HEK293 (cell line): ENCODE measurements at regions not wholly inside any gene's neighbourhood (a gene's known extent, or its start where the extent isn't known, plus 50 kb on each side); places are given as distances from the start of the nearest gene placed in this dataset.

Experiments used
- CTCF ChIA-PET: fragments of 350-600 bp; formaldehyde crosslinking; extraction: SDS; loops from one replicate; lab custom pipeline; 2021; ENCODE audit warnings: antibody characterized with exemption; lab: Yijun Ruan, JAX
- POLR2A ChIA-PET: fragments of 300-600 bp; formaldehyde crosslinking; extraction: SDS; loops from one replicate; lab custom pipeline; 2020; ENCODE audit warnings: antibody characterized with exemption, inconsistent platforms; lab: Yijun Ruan, JAX
- H3K27ac ChIP-seq: fragments of 200-500 bp; sonication (Bioruptor generic); 2 replicates; pipeline ENCODE4 v1.5.1; 2014; ENCODE audit warnings: low read depth, low read length, control low read depth, inconsistent platforms; ENCODE audit errors: extremely low read depth
- H3K36me3 ChIP-seq, 2 experiments: fragments of 200-500 bp in 1 of 2; sonication (Bioruptor generic) in 1 of 2; 1 replicate in 1 of 2; 2 replicates in 1 of 2; pipeline ENCODE4 v1.5.1; 2014 to 2017; ENCODE audit warnings: inconsistent platforms in 2 of 2, low read length in 2 of 2; ENCODE audit not compliant: control insufficient read depth in 2 of 2, insufficient read depth in 1 of 2
- H3K4me1 ChIP-seq: fragments of 200-500 bp; sonication (Bioruptor generic); 2 replicates; pipeline ENCODE4 v1.5.1; 2014; ENCODE audit warnings: mild to moderate bottlenecking, low read length, inconsistent platforms; ENCODE audit not compliant: control insufficient read depth, insufficient read depth
- H3K4me3 ChIP-seq: 2 replicates; pipeline ENCODE4 v1.5.1; 2011; ENCODE audit warnings: low read depth, mild to moderate bottlenecking, control low read depth, low read length, moderate library complexity
- H3K9me3 ChIP-seq: fragments of 200-500 bp; sonication (Bioruptor generic); 2 replicates; pipeline ENCODE4 v1.5.1; 2014; ENCODE audit warnings: low read depth, low read length, inconsistent platforms; ENCODE audit not compliant: control insufficient read depth, insufficient read depth
- GLI4 ChIP-seq: fragments of 450-650 bp; formaldehyde crosslinking; IDR thresholded peaks from 2 replicates; pipeline ENCODE4 v1.5.1; 2016; ENCODE audit warnings: missing biosample characterization, missing genetic modification characterization
- KLF1 ChIP-seq: fragments of 450-650 bp; formaldehyde crosslinking; IDR thresholded peaks from 2 replicates; pipeline ENCODE4 v1.5.1; 2016; ENCODE audit warnings: missing biosample characterization, missing genetic modification characterization
- KLF16 ChIP-seq: fragments of 450-650 bp; formaldehyde crosslinking; IDR thresholded peaks from 2 replicates; pipeline ENCODE4 v1.5.1; 2017; ENCODE audit warnings: missing biosample characterization, missing genetic modification characterization
- SETDB1 ChIP-seq: IDR thresholded peaks from one replicate; pipeline ENCODE4 v1.6.1; 2017; ENCODE audit warnings: mild to moderate bottlenecking, low read length, moderate library complexity, mixed read lengths; ENCODE audit not compliant: insufficient read length
- ZBTB21 ChIP-seq: fragments of 450-650 bp; formaldehyde crosslinking; IDR thresholded peaks from 2 replicates; pipeline ENCODE4 v1.5.1; 2017; ENCODE audit warnings: missing biosample characterization, missing genetic modification characterization
- ZEB2 ChIP-seq: fragments of 450-650 bp; formaldehyde crosslinking; IDR thresholded peaks from 2 replicates; pipeline ENCODE4 v1.5.1; 2016; ENCODE audit warnings: missing biosample characterization, missing genetic modification characterization
- ZNF140 ChIP-seq: fragments of 450-650 bp; formaldehyde crosslinking; IDR thresholded peaks from 2 replicates; pipeline ENCODE4 v1.5.1; 2016; ENCODE audit warnings: missing biosample characterization, missing genetic modification characterization
- ZNF184 ChIP-seq: fragments of 450-650 bp; IDR thresholded peaks from 2 replicates; pipeline ENCODE4 v1.5.1; 2018; ENCODE audit warnings: missing biosample characterization, mild to moderate bottlenecking, missing genetic modification characterization
- ZNF19 ChIP-seq: fragments of 450-650 bp; formaldehyde crosslinking; IDR thresholded peaks from 2 replicates; pipeline ENCODE4; 2016; ENCODE audit warnings: missing biosample characterization, missing genetic modification characterization, low read depth
- ZNF266 ChIP-seq: fragments of 450-650 bp; formaldehyde crosslinking; IDR thresholded peaks from 2 replicates; pipeline ENCODE4 v1.5.1; 2016; ENCODE audit warnings: missing biosample characterization, missing genetic modification characterization, low read depth
- ZNF274 ChIP-seq, 2 experiments: fragments of 200-500 bp in 1 of 2; fragments of 450-650 bp in 1 of 2; sonication (Bioruptor generic) in 1 of 2; formaldehyde crosslinking in 1 of 2; IDR thresholded peaks; 2 replicates each; pipeline versions ENCODE4 v1.5.1 to v1.6.1; 2014 to 2016; ENCODE audit warnings: borderline replicate concordance in 1 of 2, inconsistent platforms in 1 of 2, low read length in 1 of 2, missing biosample characterization in 1 of 2, missing genetic modification characterization in 1 of 2
- ZNF354C ChIP-seq: fragments of 450-650 bp; formaldehyde crosslinking; IDR thresholded peaks from 2 replicates; pipeline ENCODE4 v1.5.1; 2016; ENCODE audit warnings: missing biosample characterization, missing genetic modification characterization, low read depth, borderline replicate concordance
- ZNF394 ChIP-seq: fragments of 450-650 bp; formaldehyde crosslinking; IDR thresholded peaks from 2 replicates; pipeline ENCODE4 v1.5.1; 2016; ENCODE audit warnings: missing biosample characterization, missing genetic modification characterization, mild to moderate bottlenecking, moderate library complexity, borderline replicate concordance
- ZNF521 ChIP-seq: fragments of 450-650 bp; formaldehyde crosslinking; IDR thresholded peaks from 2 replicates; pipeline ENCODE4 v1.5.1; 2017; ENCODE audit warnings: missing biosample characterization, mild to moderate bottlenecking, missing genetic modification characterization
- ZNF530 ChIP-seq: fragments of 450-650 bp; formaldehyde crosslinking; IDR thresholded peaks from 2 replicates; pipeline ENCODE4 v1.5.1; 2016; ENCODE audit warnings: low read depth, missing biosample characterization, missing genetic modification characterization
- ZNF544 ChIP-seq: fragments of 450-650 bp; formaldehyde crosslinking; IDR thresholded peaks from 2 replicates; pipeline ENCODE4 v1.5.0; 2017; ENCODE audit warnings: missing biosample characterization, missing genetic modification characterization
- ZNF621 ChIP-seq: fragments of 450-650 bp; formaldehyde crosslinking; IDR thresholded peaks from 2 replicates; pipeline ENCODE4 v1.5.1; 2017; ENCODE audit warnings: missing biosample characterization, missing genetic modification characterization
- ZNF660 ChIP-seq: fragments of 450-650 bp; IDR thresholded peaks from 2 replicates; pipeline ENCODE4 v1.5.1; 2018; ENCODE audit warnings: missing biosample characterization, mild to moderate bottlenecking, missing genetic modification characterization
- ZNF677 ChIP-seq: fragments of 450-650 bp; IDR thresholded peaks from 2 replicates; pipeline ENCODE4 v1.5.0; 2018; ENCODE audit warnings: missing biosample characterization, mild to moderate bottlenecking, missing genetic modification characterization, moderate library complexity
- ZNF76 ChIP-seq: fragments of 450-650 bp; formaldehyde crosslinking; IDR thresholded peaks from 2 replicates; pipeline ENCODE4; 2016; ENCODE audit warnings: low read depth, missing biosample characterization, missing genetic modification characterization, borderline replicate concordance
- ZNF785 ChIP-seq: fragments of 450-650 bp; formaldehyde crosslinking; IDR thresholded peaks from 2 replicates; pipeline ENCODE4 v1.5.1; 2016; ENCODE audit warnings: missing biosample characterization, missing genetic modification characterization
- ZSCAN30 ChIP-seq: fragments of 450-650 bp; IDR thresholded peaks from 2 replicates; pipeline ENCODE4 v1.5.1; 2018; ENCODE audit warnings: missing biosample characterization, mild to moderate bottlenecking, missing genetic modification characterization, moderate library complexity
- TF ChIP-seq, protein P1 (sequence below): fragments of 450-650 bp; formaldehyde crosslinking; IDR thresholded peaks from 2 replicates; pipeline ENCODE4 v1.5.1; 2017; ENCODE audit warnings: missing biosample characterization, missing genetic modification characterization
- TF ChIP-seq, protein P2 (sequence below): fragments of 450-650 bp; formaldehyde crosslinking; IDR thresholded peaks from 2 replicates; pipeline ENCODE4 v1.5.1; 2016; ENCODE audit warnings: missing biosample characterization, missing genetic modification characterization, low read depth
- TF ChIP-seq, protein P3 (sequence below): fragments of 450-650 bp; formaldehyde crosslinking; IDR thresholded peaks from 2 replicates; pipeline ENCODE4 v1.5.1; 2016; ENCODE audit warnings: missing biosample characterization, missing genetic modification characterization
- TF ChIP-seq, protein P4 (sequence below): fragments of 450-650 bp; formaldehyde crosslinking; IDR thresholded peaks from 2 replicates; pipeline ENCODE4 v1.5.1; 2017; ENCODE audit warnings: missing biosample characterization, missing genetic modification characterization
- TF ChIP-seq, protein P5 (sequence below): fragments of 450-650 bp; formaldehyde crosslinking; IDR thresholded peaks from 2 replicates; pipeline ENCODE4 v1.5.1; 2016; ENCODE audit warnings: missing biosample characterization, missing genetic modification characterization

DNA sequence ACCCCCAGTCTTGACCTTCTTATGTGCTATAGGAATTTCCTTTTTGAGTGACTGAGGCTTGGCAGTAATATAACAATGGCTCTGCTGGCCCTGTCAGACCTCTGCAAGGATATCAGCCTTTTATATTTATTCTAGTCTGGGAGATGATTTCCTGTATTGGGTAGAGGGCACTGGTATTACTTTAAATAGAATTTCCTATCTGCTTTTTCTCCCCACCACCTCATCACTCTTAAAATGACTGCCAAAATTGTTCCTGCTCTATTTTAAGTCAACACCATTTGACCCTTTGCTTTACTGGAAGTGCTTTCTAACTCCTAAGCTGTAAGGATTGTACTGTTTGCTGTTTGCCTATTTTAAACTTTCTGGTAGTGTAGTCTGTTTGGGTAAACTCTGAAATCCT lies 658.4 kb upstream of the FSHR start:
- ChIA-PET CTCF (no interaction called here), POLR2A (no interaction called here)
- no peak for TF ChIP-seq ZNF785 (tag by site-specific recombination)
- no peak for TF ChIP-seq ZNF544 (tag by site-specific recombination)
- TF ChIP-seq ZNF140 (tag by site-specific recombination): no peak
- TF ChIP-seq ZNF394 (tag by site-specific recombination): no peak
- TF ChIP-seq ZNF76 (tag by site-specific recombination): no peak
- no peak for TF ChIP-seq ZNF660 (tag by site-specific recombination)
- TF ChIP-seq, protein P1, sequence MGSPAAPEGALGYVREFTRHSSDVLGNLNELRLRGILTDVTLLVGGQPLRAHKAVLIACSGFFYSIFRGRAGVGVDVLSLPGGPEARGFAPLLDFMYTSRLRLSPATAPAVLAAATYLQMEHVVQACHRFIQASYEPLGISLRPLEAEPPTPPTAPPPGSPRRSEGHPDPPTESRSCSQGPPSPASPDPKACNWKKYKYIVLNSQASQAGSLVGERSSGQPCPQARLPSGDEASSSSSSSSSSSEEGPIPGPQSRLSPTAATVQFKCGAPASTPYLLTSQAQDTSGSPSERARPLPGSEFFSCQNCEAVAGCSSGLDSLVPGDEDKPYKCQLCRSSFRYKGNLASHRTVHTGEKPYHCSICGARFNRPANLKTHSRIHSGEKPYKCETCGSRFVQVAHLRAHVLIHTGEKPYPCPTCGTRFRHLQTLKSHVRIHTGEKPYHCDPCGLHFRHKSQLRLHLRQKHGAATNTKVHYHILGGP (tag by site-specific recombination): no peak
- no peak for TF ChIP-seq ZEB2
- no peak for TF ChIP-seq ZNF266 (tag by site-specific recombination)
- TF ChIP-seq, protein P2, sequence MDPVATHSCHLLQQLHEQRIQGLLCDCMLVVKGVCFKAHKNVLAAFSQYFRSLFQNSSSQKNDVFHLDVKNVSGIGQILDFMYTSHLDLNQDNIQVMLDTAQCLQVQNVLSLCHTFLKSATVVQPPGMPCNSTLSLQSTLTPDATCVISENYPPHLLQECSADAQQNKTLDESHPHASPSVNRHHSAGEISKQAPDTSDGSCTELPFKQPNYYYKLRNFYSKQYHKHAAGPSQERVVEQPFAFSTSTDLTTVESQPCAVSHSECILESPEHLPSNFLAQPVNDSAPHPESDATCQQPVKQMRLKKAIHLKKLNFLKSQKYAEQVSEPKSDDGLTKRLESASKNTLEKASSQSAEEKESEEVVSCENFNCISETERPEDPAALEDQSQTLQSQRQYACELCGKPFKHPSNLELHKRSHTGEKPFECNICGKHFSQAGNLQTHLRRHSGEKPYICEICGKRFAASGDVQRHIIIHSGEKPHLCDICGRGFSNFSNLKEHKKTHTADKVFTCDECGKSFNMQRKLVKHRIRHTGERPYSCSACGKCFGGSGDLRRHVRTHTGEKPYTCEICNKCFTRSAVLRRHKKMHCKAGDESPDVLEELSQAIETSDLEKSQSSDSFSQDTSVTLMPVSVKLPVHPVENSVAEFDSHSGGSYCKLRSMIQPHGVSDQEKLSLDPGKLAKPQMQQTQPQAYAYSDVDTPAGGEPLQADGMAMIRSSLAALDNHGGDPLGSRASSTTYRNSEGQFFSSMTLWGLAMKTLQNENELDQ (tag by site-specific recombination): no peak
- no peak for TF ChIP-seq SETDB1
- TF ChIP-seq ZNF521 (tag by site-specific recombination): no peak
- no peak for TF ChIP-seq KLF16 (tag by site-specific recombination)
- TF ChIP-seq KLF1 (tag by site-specific recombination): no peak
- TF ChIP-seq ZNF621 (tag by site-specific recombination): no peak
- TF ChIP-seq ZNF677 (tag by site-specific recombination): no peak
- TF ChIP-seq, protein P3, sequence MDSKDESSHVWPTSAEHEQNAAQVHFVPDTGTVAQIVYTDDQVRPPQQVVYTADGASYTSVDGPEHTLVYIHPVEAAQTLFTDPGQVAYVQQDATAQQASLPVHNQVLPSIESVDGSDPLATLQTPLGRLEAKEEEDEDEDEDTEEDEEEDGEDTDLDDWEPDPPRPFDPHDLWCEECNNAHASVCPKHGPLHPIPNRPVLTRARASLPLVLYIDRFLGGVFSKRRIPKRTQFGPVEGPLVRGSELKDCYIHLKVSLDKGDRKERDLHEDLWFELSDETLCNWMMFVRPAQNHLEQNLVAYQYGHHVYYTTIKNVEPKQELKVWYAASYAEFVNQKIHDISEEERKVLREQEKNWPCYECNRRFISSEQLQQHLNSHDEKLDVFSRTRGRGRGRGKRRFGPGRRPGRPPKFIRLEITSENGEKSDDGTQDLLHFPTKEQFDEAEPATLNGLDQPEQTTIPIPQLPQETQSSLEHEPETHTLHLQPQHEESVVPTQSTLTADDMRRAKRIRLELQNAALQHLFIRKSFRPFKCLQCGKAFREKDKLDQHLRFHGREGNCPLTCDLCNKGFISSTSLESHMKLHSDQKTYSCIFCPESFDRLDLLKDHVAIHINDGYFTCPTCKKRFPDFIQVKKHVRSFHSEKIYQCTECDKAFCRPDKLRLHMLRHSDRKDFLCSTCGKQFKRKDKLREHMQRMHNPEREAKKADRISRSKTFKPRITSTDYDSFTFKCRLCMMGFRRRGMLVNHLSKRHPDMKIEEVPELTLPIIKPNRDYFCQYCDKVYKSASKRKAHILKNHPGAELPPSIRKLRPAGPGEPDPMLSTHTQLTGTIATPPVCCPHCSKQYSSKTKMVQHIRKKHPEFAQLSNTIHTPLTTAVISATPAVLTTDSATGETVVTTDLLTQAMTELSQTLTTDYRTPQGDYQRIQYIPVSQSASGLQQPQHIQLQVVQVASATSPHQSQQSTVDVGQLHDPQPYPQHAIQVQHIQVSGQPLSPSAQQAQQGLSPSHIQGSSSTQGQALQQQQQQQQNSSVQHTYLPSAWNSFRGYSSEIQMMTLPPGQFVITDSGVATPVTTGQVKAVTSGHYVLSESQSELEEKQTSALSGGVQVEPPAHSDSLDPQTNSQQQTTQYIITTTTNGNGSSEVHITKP (tag by site-specific recombination): no peak
- no peak for TF ChIP-seq ZNF184

DNA sequence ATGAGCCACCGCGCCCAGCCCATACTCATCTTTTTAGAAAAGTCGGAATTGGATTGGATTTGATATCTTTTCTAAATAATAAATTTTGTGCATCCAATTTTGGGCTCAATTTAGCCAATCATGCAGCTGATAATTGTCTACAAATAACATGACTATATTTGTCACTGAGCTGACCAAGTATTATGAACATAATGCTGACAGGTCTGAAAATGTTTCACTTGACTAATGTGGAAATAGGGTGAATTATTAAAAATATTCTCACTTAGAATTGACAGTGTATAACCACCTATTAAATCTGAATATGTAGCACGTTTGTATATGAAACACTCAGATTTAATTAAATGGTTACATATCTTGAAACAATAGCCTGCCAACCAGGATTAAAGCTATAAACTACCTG lies 657.2 kb upstream of the FSHR start:
- ChIA-PET CTCF (no interaction called here), POLR2A (no interaction called here)
- Histone ChIP-seq H3K4me3 (no peak overlapping the region), H3K27ac (no peak overlapping the region), H3K4me1 (no peaks in the 10 kb centered on the region), H3K36me3 (no peaks in the 10 kb centered on the region), H3K9me3 (no peaks in the 10 kb centered on the region)
- TF ChIP-seq ZNF785 (tag by site-specific recombination) (no peak), ZBTB21 (tag by site-specific recombination) (no peak), GLI4 (no peak), ZNF354C (tag by site-specific recombination) (no peak), ZNF530 (no peak), ZNF19 (no peak), ZSCAN30 (tag by site-specific recombination) (no peak), ZNF274 (IDR thresholded peaks at IDR 0.05; ENCODE audit: low read length) (no peak), ZNF274 (tag by site-specific recombination; IDR thresholded peaks at IDR 0.05; ENCODE audit: borderline replicate concordance) (no peak)
- TF ChIP-seq, protein P4, sequence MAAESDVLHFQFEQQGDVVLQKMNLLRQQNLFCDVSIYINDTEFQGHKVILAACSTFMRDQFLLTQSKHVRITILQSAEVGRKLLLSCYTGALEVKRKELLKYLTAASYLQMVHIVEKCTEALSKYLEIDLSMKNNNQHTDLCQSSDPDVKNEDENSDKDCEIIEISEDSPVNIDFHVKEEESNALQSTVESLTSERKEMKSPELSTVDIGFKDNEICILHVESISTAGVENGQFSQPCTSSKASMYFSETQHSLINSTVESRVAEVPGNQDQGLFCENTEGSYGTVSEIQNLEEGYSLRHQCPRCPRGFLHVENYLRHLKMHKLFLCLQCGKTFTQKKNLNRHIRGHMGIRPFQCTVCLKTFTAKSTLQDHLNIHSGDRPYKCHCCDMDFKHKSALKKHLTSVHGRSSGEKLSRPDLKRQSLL (tag by site-specific recombination): no peak
- TF ChIP-seq, protein P5, sequence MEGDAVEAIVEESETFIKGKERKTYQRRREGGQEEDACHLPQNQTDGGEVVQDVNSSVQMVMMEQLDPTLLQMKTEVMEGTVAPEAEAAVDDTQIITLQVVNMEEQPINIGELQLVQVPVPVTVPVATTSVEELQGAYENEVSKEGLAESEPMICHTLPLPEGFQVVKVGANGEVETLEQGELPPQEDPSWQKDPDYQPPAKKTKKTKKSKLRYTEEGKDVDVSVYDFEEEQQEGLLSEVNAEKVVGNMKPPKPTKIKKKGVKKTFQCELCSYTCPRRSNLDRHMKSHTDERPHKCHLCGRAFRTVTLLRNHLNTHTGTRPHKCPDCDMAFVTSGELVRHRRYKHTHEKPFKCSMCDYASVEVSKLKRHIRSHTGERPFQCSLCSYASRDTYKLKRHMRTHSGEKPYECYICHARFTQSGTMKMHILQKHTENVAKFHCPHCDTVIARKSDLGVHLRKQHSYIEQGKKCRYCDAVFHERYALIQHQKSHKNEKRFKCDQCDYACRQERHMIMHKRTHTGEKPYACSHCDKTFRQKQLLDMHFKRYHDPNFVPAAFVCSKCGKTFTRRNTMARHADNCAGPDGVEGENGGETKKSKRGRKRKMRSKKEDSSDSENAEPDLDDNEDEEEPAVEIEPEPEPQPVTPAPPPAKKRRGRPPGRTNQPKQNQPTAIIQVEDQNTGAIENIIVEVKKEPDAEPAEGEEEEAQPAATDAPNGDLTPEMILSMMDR (tag by site-specific recombination): no peak

More for the DNA sequence above, 658.4 kb upstream of the FSHR start:
- Histone ChIP-seq H3K27ac (no peak overlapping the region), H3K36me3 (no peaks in the 10 kb centered on the region), H3K9me3 (no peaks in the 10 kb centered on the region), H3K4me1 (no peaks in the 10 kb centered on the region), H3K4me3 (no peak overlapping the region)
